ENCODE measurements at regions not wholly inside any gene's neighbourhood (a gene's known extent, or its start where the extent isn't known, plus 50 kb on each side); places are given as distances from the start of the nearest gene placed in this dataset.
"Not testable (repeated sequence)": the region's sequence is repeated elsewhere in the genome, so short reads cannot be mapped to it uniquely, and the experiment has no call there.

DNA sequence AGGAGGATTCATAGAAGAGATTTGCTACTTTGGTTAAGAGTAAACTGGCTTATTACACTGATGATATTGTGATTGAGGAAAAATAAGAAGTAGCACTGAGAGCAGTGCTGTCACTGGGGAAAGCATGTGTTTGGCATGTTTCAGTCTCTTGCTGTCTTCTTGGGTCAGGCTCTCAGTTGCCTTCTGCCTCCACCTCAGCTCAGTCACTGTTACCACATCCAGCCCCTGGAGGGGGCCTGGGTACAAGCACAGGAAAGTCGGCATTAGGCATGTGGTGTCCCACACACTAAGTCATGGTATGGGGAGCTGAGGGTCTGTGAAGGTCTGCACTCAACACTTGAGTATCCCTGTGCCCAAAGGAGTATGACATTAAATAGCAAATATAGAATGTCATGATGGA lies 958.3 kb upstream of the CDH9 start:
- DNase-seq: no peak

DNA sequence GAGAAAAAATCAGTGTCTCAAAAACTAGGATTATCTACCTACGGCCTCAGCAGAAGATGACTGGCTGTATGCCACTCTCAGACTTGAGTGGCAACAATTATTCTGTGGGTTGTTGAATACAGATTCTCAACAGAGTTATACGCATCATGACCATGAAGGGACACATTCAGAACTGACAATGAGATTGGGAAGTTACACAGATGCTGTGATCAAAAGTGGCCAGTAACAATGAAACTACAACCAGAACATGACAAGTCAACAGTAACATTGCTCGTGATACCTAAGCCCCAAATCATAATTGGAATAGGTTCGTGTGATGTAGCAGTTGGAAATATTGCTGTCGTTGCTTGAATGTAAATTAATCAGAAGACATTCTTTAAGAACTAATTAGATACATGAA lies 957.5 kb upstream of the CDH9 start:
- DNase-seq: no peak

DNA sequence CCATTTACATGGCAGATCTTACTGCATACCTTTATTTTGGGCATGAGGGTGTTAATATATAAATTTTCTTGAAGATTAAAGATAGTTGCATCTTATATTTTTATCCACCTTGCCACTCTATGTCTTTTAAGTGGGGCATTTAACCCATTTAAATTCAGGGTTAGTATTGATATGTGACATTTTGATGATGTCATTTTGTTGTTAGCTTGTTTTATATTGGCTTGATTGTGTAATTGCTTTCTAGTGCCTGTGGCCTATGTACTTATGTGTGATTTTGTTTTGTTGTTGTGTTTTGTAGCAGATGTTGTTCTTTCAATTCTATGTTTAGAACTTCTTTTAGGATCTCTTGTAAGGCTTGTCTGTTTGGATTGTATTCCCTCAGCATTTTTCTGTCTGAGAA lies 939.9 kb upstream of the CDH9 start:
- no peak for DNase-seq

DNA sequence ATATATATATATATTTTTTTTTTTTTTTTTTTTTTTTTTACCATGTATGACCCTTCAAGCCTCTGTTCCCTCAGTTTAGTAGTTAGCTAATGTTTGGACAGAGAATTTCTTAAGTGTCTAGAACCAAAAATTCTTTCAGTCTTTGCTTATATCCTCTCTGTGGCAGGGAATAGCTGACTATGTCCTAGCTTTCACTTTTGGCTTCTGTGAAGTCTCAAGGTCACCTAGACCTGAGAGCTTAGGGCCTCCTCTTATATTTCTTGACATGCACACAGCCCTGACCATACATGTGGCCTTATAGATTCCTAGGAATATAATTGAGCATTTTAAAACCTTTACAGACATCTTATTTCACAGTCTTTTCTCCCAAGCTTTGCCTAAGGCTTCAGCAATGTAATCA lies 930.8 kb upstream of the CDH9 start:
- DNase-seq: no peak

DNA sequence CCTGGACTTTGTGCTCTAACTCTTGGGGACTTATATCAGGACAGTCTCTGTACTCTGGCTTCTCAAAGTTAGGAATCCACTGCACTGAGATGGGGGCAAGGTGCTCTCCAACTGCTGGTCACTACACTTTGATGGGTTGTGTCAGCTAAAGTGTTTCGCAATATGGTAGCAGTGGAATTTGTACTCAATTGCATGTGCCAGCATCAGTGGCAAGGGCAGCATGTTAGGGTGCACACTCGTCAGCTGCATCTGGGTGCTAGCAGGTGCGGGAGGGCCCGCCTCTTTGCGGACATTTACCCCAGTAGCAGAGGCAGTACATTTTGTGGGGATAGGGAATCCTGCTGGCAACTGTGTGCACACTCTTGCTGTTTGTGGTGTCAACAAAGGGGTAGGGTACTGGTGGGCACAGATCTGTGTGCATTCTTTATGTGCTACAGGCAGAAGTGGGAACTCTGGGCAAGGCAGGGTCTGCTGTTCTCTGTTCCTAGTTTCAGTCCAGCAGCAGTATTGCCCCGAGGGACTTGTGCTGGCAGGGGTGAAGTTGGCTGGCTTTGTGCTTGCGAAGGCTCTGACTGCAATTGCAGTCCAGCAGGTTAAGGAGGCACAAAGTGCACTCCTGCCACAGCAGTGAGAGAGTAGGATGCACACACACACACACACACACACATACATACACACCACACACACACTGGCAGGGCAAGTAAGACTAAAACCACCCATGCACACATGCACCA lies 924.8 kb upstream of the CDH9 start:
- no peak for DNase-seq

DNA sequence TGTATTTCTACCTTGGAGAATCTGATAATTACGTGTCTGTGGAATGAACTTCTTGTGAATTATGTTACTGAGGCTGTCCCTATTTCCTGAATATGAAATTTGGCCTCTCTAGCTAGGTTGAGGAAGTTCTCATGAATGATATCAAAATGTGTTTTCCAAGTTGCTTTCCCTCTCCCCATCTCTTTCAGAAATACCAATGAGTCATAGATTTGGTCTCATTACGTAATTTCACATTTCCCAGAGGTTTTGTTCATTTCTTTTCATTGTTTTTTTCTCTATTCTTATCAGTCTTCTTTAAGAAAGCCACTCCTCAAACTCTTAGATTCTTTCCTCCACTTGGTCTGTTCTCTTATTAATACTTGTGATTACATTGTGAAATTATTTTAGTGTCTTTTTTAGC lies 923.8 kb upstream of the CDH9 start:
- DNase-seq: no peak

DNA sequence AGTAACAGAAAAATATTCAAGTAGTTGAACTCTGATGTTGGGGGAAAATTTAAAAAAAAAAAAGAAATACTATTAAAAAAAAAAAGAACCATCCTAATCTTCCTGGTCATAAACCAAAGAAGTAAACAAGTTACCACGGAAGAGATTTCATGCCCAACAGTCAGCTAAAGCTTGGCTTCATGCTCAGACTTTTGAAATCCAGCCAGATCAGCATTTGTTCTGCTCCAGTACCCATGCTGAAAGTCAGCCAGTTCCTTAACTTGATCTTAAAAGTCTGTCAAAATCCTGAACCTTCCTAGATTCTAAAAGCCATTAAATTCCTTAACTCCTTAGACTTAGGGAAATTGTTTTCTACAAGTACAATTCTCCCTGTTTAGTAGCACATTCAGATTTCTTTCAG lies 908.7 kb upstream of the CDH9 start:
- DNase-seq: no peak

DNA sequence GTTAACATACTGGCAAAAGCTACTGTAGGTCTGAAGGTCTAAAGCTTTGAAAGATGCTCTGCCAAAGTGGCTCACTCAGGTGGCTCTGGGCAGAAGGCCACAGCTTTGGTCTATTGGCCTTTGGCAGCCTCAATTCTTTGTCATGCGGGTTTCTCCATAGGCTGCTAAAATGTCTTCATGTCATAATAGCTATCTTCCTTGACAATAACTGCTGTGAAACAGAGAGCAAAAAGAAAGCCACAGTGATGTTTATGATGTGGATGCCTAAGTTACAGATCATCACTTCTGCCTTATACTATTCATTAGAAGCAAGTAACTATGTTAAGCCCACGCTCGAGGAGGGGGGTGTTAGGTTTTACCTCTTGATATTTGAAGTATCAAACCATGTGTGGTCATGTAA lies 906.1 kb upstream of the CDH9 start:
- no peak for DNase-seq

DNA sequence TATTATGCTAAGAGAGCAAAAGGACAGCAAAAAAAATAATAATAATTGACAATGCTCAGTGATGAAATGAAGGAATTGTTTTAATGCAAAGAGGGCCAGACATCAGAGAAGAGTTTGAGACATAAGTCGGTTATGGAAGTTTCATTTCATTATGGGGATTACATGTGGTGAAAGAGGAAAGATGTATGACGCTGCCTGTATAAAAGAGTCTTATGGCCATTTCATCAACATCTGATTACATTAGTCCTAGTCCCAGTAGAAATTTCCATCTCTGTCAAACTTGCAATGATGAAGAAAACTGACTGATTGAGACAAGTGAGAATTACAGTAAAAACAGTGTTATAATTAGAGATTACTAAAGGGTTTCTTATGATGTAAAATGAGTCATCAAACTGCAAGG lies 900.6 kb upstream of the CDH9 start:
- no peak for DNase-seq

DNA sequence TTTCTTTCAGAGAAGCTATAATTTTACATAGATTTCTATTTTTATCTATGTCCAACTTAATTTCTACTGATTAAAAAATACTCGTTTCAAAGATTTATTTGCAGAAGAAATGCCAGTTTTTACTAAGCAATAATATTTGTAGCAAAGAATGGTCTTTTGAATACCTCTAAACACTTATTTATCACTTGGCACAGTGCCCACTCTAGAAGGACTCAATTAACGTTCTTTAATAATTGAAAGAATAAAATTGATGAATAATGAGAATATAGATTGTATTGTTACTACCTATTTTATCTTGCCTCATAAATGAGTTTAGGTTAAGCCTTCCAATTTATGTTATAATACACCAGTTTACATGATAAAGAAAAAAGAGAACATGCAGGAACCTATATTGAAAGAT lies 889.7 kb upstream of the CDH9 start:
- DNase-seq: no peak

DNA sequence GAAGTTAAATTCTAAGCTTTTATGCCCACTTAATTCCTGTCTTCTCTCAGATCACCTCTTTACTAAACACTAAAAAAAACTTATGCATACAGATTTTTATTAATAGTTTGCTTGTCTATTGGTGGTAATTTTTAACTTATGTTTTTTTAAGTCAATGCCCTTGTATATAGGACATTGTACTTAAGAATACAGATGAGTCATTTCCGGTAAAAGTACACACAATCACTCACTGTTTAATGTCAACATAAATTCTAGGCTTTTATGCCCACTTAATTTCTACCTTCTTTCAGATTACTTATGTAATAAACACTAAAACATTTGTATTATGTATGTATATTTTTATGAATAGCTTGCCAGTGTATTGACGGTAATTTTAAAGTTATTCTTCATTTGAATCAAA lies 872.8 kb upstream of the CDH9 start:
- no peak for DNase-seq

DNA sequence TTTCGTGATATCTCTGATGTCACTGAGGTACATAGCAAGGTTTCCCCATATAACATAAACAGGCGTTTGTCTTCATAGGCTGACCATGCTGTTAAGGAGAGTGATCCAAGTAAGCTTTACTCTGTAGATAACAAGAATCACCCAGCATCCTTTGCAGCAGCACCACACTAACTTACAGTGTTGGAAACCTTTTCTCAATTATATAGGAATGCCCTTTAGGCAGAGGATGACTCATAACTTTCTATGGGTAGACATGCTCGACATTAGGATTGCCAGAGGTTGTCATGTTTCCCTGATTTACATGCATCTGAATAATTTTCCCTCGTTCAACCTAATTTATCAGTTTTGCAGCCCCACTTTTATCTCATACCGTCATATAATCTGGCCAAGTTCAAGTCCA lies 870.0 kb upstream of the CDH9 start:
- DNase-seq: no peak

DNA sequence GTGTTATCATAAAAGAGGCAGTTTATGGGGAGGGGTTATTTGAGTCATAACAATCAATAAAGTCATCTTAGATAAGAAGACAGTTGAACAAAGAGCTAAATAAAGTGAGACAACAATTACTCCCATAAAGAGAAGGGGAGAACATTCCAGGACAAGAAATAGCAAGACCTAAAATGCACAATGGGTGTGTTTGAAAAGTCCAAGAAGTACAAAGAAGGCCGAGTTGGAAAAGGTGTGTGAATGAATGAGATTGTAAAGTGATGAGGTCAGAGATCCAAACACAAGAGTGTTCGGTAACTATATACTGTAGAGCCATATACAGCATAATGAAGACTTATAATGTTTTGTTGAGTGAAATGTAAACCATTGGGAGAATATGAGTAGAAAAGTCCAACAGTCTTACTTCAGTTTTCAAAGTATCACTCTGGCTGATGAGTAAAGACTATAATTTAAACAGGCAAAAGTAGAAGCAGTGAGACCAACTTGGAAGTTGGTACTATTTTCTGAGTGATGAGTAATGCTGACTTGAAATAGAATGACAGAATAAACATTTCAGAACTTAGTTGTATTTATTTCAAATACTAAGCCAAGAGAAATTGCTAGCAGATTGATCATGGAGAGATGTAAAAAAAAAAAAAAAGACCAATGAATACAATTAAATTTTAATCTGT lies 868.7 kb upstream of the CDH9 start:
- no peak for DNase-seq

DNA sequence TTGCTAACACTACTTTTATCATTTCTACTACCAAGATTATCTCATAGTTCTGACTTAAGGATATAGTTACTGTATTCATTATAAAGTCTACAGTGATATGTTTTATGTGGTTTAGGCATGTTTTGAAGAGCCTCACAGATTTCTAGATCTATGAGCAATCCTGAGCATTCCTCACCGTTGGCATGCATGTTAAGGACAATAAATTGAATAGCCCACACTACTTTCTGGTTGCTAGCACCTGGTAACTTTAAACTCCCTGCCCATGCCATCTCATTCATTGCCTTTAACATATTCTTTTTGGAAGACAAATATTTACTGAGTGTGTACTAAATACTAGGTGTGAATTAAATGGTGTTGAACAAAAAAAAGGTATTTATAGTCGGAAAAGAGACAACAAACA lies 868.1 kb upstream of the CDH9 start:
- no peak for DNase-seq

DNA sequence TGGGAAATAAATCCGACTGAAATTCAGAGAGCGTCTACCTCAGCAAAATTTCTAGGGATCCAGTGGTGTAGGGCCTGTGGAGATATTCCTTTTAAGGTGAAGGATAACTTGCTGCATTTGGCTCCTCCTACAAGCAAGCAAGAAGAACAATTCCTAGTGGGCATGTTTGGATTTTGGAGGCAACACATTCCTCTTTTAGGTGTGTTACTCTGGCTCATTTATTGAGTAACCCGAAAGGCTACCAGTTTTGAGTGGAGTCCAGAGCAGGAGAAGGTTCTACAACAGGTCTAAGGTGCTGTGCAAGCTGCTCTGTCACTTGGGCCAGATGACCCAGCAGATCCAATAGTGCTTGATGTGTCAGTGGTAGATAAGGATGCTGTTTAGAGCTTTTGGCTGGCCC lies 862.4 kb upstream of the CDH9 start:
- no peak for DNase-seq

DNA sequence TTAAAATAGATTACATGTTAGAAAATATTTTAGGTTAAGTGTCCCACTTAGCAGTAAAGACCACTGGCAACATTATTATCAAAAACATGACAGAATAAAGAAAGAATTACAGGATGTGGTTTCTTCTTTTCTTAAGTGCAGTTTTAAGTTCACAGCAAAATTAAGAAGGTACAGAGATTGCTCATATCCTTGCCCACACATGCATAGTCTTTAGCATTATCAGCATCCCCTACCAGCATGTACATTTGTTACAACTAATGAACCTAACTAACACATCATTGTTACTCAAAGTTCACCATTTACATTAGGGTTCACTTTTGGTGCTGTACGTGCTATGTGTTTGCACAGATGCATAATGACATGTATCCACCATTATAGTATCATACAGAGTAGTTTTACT lies 837.7 kb upstream of the CDH9 start:
- DNase-seq: no peak

DNA sequence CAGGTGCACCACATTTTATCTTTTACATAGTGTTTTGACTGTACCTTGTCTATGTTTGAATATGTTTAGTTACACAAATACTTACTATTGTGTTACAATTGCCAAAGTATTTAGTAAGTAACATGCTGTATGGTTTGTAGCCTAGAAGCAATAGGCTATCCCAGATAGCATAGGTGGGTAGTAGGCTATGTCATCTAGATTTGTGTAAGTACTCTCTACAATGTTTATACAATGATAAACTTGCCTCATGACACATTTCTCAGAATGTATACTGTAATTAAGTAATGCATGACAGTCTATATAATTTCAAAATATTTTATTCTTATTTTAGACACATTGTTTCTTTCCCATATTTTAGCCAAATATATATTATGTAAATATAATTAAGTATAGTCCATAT lies 836.8 kb upstream of the CDH9 start:
- DNase-seq: no peak

DNA sequence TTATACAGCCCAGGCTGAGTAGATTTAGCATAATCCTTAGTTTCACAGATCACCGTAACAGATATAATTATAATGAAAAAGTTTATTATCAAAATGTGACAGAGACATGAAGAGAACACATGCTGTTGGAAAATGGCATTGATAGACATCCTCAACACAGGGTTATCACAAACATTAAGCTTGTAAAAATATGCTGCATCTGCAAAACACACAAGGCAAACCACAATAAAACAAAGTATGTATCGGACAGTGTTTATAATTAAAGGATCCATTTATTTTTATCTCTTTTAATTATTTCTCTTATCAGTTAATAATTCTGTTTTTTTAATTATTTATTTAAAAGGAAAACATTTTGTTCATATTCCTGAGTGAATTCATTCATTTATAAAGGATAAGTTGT lies 829.9 kb upstream of the CDH9 start:
- no peak for DNase-seq

DNA sequence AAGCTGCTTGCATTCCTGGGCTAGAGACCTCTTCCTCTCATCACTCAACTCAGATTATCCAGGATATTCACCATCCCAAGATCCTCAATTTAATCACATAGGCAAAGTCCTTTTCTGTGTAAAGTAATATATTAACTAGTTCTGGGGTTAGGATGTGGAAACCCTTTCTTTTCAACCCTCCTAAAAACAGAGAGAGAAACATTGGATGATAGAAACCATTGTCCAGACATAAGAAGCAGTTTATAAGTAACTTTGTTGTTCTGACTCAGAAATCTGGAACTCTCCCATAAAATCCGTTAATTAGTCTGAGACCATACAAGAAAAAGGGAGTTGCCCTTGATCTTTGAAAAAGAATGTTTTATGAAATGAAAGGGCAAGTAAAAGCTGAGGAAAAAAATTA lies 817.1 kb upstream of the CDH9 start:
- no peak for DNase-seq

DNA sequence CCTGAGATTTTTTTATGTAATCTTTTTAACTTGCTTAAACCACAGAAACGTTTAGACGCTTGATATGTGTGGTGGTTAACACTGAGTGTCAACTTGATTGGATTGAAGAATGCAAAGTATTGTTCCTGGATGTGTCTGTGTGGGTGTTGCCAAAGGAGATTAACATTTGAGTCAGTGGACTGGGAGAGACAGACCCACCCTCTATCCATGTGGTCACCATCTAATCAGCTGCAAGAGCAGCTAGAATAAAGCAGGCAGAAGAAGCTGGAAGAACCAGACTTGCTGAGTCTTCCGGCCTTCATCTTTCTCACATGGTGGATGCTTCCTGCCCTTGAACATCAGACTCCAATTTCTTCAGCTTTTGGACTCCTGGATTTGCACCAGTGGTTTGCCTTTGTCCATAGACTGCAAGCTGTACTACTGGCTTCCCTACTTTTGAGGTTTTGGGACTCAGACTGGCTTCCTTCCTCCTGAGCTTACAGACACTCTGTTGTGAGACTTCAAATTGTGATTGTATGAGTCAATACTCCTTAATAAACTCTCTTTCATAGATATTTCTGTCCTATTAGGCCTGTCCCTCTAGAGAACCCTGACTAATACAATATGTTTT lies 816.0 kb upstream of the CDH9 start:
- DNase-seq: no peak

DNA sequence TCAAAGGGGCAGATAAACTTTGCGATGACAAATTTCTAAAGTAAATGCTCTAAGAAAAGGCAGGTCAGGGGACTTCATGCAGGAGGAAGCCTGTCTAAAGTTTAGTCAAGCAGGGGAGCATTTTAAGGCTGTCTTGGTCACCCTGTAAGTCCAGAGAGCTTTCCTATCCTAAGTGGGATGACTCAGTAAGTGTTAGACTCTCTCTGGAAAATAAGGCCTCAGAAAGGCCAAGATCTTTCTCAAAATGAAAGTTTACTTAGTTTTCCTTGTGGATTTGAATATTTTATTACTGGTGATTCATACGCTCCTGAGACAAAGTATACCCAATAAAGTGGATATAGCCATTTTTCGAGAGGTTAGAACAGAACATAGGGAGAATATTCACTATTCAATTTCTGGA lies 806.9 kb upstream of the CDH9 start:
- no peak for DNase-seq

DNA sequence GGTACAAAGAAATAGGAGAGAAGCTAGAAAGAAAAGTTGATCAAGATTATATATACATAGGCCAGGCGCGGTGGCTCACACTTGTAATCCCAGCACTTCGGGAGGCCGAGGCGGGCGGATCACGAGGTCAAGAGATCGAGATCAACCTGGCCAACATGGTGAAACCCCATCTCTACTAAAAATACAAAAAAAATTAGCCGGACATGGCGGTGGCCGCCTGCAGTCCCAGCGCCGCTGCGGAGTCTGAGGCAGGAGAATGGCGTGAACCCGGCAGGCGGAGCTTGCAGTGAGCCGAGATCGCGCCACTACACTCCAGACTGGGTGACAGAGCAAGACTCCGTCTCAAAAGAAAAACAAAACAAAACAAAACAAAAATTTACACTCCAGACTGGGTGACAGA lies 798.3 kb upstream of the CDH9 start:
- not testable (repeated sequence) for DNase-seq

DNA sequence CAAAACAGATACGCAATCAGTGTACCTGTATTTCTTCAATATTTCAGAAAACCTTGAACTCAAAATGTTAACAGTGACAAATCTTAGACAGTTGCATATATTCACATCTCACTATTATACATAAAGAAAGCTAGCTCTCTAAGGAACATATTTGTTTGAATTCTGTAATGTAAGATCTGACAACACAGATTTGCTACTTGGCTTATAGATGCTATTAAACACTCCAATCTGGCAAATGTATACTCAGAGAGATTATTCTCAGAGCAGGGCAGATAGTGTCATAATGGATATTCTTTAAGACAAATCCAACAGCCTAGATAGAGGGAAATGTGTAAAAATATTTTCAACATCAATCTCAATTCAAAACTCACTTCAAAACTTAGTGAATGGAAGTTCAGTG lies 794.5 kb upstream of the CDH9 start:
- DNase-seq: no peak

DNA sequence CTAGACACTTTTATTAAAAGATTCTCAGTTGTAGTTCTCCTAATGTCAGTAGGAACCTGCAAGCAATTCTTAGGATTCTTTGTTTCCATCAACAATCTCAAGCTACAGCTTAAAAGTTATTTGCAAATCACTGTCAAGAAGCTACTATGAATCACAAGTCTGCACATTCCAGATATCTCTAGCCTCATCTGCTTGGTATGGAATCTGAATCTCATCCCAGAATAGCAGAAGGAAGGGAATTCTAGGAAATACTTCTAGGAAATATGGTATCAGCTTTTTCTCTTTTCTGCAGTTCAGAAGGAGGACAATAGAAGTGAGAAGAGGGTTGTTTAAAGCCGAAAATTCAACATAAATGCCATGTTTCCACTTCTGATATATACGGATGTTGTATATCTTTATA lies 792.2 kb upstream of the CDH9 start:
- DNase-seq: no peak

DNA sequence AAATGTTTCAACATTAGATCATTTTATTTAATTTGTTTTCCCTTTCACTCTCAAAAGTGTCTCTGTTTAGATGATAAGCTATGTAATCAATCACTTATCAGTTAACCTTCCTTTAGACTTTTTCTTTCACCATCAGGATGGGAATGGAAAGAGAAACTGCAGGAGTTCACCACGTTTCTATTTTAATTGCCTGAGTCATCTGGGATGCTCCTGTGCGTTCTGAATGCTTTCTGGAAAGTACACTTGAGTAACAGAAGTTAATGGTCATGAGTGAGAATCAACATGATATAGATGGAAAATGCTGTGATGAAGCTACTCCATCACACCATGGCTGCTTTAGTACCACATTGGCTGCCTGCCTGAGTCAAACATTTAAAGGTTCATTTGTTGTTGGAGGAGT lies 783.3 kb upstream of the CDH9 start:
- no peak for DNase-seq
